Osteocyte (in vitro differentiated cells): ENCODE measurements at regions not wholly inside any gene's neighbourhood (a gene's known extent, or its start where the extent isn't known, plus 50 kb on each side); places are given as distances from the start of the nearest gene placed in this dataset.

Experiments
- DNase-seq: peaks from one replicate; pipeline ENCODE4 v3.0.0; 2021; ENCODE audit warnings: mixed read lengths; ENCODE audit not compliant: unreplicated experiment; ENCODE audit errors: extremely low spot score
- H3K27ac Mint-ChIP-seq: one replicate; pipeline ENCODE4 v1.8.0; 2021; ENCODE audit warnings: mild to moderate bottlenecking, mixed read lengths; ENCODE audit not compliant: unreplicated experiment
- H3K27me3 Mint-ChIP-seq: one replicate; pipeline ENCODE4 v1.8.0; 2021; ENCODE audit warnings: mixed read lengths; ENCODE audit not compliant: unreplicated experiment
- H3K36me3 Mint-ChIP-seq: one replicate; pipeline ENCODE4 v1.8.0; 2021; ENCODE audit warnings: mixed read lengths; ENCODE audit not compliant: unreplicated experiment
- H3K4me1 Mint-ChIP-seq: one replicate; pipeline ENCODE4 v1.8.0; 2021; ENCODE audit warnings: mixed read lengths; ENCODE audit not compliant: unreplicated experiment
- H3K4me3 Mint-ChIP-seq: one replicate; pipeline ENCODE4 v1.8.0; 2021; ENCODE audit warnings: mild to moderate bottlenecking, moderate library complexity, mixed read lengths; ENCODE audit not compliant: unreplicated experiment
- H3K9me3 Mint-ChIP-seq: one replicate; pipeline ENCODE4 v1.8.0; 2021; ENCODE audit warnings: mixed read lengths; ENCODE audit not compliant: unreplicated experiment
- TF ChIP-seq, protein P1 (sequence below): fragments of 200-600 bp; sonication (generic); IDR thresholded peaks from 2 replicates; pipeline ENCODE4 v1.5.0; 2021; ENCODE audit warnings: antibody characterized with exemption, mild to moderate bottlenecking, moderate library complexity

DNA sequence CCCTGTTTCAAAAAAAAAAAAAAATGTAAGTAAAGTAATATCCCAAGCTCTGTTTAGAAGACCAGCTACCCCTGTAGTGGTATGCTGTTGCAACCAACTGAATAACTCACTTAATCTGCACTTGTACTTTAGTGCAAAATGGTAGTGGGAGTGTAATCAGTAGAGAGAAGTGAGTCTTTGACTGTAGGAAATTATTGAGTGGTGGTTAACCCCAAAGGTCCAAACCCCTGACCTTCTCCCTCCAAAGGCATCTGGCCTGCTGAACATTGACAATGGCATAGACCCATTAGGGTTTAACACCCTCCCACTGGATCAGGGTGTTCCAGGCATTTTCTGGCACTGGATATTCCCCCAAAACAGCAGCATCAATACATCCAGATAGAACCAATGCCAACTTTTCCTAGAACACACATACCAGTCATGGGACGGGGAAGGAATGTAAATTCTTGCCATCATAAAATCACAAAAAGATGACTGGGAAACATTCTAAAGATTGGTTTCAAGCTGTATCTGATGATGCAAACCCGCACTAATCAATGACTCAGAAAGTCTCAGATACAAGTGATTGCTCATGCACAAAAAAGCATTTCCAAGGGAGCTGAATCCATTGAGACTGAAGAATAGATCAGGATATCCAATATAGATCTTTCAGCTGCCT, 110.3 kb downstream of the MRPL39 start:
- Mint-ChIP-seq H3K4me3 (no peak overlapping the region), H3K36me3 (no peaks in the 10 kb centered on the region), H3K9me3 (no peaks in the 10 kb centered on the region), H3K4me1 (peaks cover 3% of the 10 kb centered on the region), H3K27me3 (no peaks in the 10 kb centered on the region), H3K27ac (no peak overlapping the region)
- TF ChIP-seq, protein P1, sequence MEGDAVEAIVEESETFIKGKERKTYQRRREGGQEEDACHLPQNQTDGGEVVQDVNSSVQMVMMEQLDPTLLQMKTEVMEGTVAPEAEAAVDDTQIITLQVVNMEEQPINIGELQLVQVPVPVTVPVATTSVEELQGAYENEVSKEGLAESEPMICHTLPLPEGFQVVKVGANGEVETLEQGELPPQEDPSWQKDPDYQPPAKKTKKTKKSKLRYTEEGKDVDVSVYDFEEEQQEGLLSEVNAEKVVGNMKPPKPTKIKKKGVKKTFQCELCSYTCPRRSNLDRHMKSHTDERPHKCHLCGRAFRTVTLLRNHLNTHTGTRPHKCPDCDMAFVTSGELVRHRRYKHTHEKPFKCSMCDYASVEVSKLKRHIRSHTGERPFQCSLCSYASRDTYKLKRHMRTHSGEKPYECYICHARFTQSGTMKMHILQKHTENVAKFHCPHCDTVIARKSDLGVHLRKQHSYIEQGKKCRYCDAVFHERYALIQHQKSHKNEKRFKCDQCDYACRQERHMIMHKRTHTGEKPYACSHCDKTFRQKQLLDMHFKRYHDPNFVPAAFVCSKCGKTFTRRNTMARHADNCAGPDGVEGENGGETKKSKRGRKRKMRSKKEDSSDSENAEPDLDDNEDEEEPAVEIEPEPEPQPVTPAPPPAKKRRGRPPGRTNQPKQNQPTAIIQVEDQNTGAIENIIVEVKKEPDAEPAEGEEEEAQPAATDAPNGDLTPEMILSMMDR: no peak
- DNase-seq: no peak

DNA sequence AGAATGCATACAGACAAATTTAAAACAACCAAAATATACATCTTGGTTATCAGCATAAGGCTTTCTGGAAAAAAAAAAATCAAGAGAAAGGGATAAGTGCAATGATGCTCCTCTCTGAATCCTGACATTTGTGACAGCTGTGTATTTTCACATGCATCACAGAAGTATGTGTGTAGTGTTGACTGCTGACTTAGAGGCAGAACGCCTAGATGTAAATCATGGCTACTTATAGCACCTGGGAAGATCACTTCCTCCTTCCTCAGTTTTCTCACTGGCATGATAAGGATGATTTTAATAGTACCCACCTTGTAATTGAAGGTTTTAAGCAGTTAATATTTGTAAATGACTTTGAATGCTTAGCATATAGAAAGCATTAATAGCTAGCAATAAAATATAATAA, 112.5 kb downstream of the MRPL39 start:
- Mint-ChIP-seq H3K27ac (no peak overlapping the region), H3K4me1 (peaks cover 3% of the 10 kb centered on the region), H3K4me3 (no peak overlapping the region), H3K9me3 (no peaks in the 10 kb centered on the region), H3K36me3 (no peaks in the 10 kb centered on the region), H3K27me3 (no peaks in the 10 kb centered on the region)
- no peak for DNase-seq
- TF ChIP-seq, protein P1: no peak

DNA sequence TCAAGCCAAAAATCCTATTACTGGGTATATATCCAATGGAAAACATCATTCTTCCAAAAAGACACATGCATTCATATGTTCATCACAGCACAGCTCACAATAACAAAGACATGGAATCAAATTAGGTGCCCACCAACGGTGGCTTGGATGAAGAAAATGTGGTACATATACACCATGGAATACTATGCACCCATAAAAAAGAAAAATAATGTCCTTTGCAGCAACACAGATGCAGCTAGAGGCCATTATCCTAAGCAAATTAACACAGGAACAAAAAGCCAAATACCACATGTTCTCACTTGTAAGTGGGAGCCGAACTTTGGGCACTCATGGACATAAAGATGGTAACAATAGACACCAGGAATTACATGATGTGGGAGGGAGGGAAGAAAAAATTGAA, 113.6 kb downstream of the MRPL39 start:
- TF ChIP-seq, protein P1: no peak
- H3K27ac Mint-ChIP-seq: no peak overlapping the region
- no peak overlapping the region for H3K4me3 Mint-ChIP-seq
- H3K27me3 Mint-ChIP-seq: no peaks in the 10 kb centered on the region
- H3K36me3 Mint-ChIP-seq: no peaks in the 10 kb centered on the region
- no peaks in the 10 kb centered on the region for H3K9me3 Mint-ChIP-seq
- DNase-seq: no peak
- peaks cover 3% of the 10 kb centered on the region for H3K4me1 Mint-ChIP-seq

- Mint-ChIP-seq H3K4me3 (no peak overlapping the region), H3K27me3 (no peaks in the 10 kb centered on the region), H3K36me3 (no peaks in the 10 kb centered on the region), H3K4me1 (peaks cover 3% of the 10 kb centered on the region), H3K9me3 (no peaks in the 10 kb centered on the region), H3K27ac (no peak overlapping the region)
- TF ChIP-seq, protein P1: no peak
- DNase-seq: no peak
These were observed 116.0 kb downstream of the MRPL39 start for GRCh38 chr21:25491267-25491666.

DNA sequence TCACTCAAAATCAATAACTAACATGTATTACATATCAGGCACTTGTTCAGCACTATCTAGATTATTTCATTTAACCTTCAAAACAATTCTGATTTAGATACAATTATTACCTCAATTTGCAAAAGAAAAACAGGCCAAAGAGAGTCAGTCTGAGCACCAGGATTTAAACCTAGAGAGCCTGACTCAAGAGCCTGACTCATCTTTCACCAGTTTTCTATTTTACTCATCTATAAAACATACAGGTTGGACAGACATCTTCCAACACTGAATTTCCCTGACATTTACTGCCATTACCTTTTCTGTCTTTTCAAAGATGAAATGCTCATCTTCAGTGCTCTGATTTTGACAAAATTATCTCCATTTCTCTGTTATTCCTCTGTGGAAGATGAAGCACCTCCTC, 116.5 kb downstream of the MRPL39 start:
- Mint-ChIP-seq H3K9me3 (no peaks in the 10 kb centered on the region), H3K4me3 (no peak overlapping the region), H3K27me3 (no peaks in the 10 kb centered on the region), H3K36me3 (no peaks in the 10 kb centered on the region), H3K27ac (no peak overlapping the region), H3K4me1 (no peaks in the 10 kb centered on the region)
- no peak for DNase-seq
- TF ChIP-seq, protein P1: no peak
